WTC11 (cell line): ENCODE measurements at regions not wholly inside any gene's neighbourhood (a gene's known extent, or its start where the extent isn't known, plus 50 kb on each side); places are given as distances from the start of the nearest gene placed in this dataset.

ENCODE experiments used
- HMGXB4 ChIP-seq: sonication (generic); formaldehyde crosslinking; IDR thresholded peaks from 2 replicates; pipeline ENCODE4 v1.8.1; 2023; ENCODE audit warnings: mild to moderate bottlenecking, moderate library complexity, missing genetic modification reagents
- JUN ChIP-seq: sonication (generic); formaldehyde crosslinking; IDR thresholded peaks from 2 replicates; pipeline ENCODE4 v1.8.0; 2023; ENCODE audit warnings: mild to moderate bottlenecking, missing genetic modification reagents
- MAX ChIP-seq: sonication (generic); formaldehyde crosslinking; IDR thresholded peaks from 2 replicates; pipeline ENCODE4 v1.8.0; 2022; ENCODE audit warnings: mild to moderate bottlenecking, missing genetic modification reagents
- SP1 ChIP-seq: sonication (generic); formaldehyde crosslinking; conservative IDR thresholded peaks from 2 replicates; pipeline ENCODE4 v1.8.1; 2022; ENCODE audit warnings: missing genetic modification reagents
- ZBTB43 ChIP-seq: sonication (generic); formaldehyde crosslinking; IDR thresholded peaks from 2 replicates; pipeline ENCODE4 v1.8.1; 2023; ENCODE audit warnings: mild to moderate bottlenecking, missing genetic modification reagents
- ZNF396 ChIP-seq: fragments of 250-450 bp; sonication (Bioruptor Pico); IDR thresholded peaks from 2 replicates; pipeline ENCODE4 v1.8.0; 2021; ENCODE audit warnings: mild to moderate bottlenecking, moderate library complexity, borderline replicate concordance
- ZSCAN18 ChIP-seq: fragments of 250-450 bp; sonication (Bioruptor Pico); IDR thresholded peaks from 2 replicates; pipeline ENCODE4 v2.1.2; 2022; ENCODE audit warnings: mild to moderate bottlenecking, moderate library complexity
- TF ChIP-seq, protein P1 (sequence below): fragments of 200-600 bp; IDR thresholded peaks from 2 replicates; pipeline ENCODE4 v1.8.0; 2022; ENCODE audit warnings: antibody characterized with exemption
- TF ChIP-seq, protein P2 (sequence below): sonication (generic); formaldehyde crosslinking; IDR thresholded peaks from 2 replicates; pipeline ENCODE4 v1.8.1; 2022; ENCODE audit warnings: low read depth, missing genetic modification reagents, borderline replicate concordance
- TF ChIP-seq, protein P3 (sequence below): sonication (generic); formaldehyde crosslinking; IDR thresholded peaks from 2 replicates; pipeline ENCODE4 v1.8.0; 2023; ENCODE audit warnings: missing genetic modification reagents, mild to moderate bottlenecking, borderline replicate concordance

DNA sequence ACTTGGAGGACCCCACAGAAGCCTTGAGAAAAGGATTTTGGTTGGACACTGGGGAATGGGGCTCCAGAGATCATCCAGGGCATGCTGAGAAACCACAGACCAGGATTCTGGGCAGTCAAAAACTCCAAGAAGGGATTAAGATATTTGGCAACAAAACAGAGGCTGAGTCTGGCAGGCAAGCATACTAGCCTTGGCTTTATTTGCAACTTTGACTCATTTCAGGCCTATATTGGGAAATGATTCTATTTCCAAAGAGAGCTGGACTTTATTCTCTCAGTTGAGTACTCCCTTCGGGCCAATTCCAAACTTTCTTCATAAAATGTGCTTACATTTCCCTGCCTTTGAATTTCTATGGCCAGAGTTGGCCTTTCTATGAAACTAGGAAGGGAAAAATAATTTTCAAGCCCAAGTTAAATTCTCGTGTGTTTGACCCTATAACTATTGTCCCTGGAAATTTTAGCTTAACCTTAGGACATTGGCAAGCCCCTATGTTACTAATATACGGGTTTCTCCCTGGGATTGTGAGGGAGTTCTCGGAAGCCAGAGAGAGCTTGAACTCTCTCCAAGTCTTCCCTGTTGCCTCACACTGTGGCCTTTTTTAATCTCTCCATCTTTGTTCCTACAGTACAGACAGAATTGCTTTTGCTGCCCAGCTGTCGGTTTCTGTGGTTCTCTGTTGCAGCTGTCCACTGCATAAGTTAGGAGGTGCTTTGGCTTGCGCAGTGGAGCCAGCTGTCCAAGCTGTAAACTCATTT, 112.6 kb upstream of the FAM9A start:
- TF ChIP-seq, protein P1, sequence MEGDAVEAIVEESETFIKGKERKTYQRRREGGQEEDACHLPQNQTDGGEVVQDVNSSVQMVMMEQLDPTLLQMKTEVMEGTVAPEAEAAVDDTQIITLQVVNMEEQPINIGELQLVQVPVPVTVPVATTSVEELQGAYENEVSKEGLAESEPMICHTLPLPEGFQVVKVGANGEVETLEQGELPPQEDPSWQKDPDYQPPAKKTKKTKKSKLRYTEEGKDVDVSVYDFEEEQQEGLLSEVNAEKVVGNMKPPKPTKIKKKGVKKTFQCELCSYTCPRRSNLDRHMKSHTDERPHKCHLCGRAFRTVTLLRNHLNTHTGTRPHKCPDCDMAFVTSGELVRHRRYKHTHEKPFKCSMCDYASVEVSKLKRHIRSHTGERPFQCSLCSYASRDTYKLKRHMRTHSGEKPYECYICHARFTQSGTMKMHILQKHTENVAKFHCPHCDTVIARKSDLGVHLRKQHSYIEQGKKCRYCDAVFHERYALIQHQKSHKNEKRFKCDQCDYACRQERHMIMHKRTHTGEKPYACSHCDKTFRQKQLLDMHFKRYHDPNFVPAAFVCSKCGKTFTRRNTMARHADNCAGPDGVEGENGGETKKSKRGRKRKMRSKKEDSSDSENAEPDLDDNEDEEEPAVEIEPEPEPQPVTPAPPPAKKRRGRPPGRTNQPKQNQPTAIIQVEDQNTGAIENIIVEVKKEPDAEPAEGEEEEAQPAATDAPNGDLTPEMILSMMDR, result no peak
- TF ChIP-seq, protein P2, sequence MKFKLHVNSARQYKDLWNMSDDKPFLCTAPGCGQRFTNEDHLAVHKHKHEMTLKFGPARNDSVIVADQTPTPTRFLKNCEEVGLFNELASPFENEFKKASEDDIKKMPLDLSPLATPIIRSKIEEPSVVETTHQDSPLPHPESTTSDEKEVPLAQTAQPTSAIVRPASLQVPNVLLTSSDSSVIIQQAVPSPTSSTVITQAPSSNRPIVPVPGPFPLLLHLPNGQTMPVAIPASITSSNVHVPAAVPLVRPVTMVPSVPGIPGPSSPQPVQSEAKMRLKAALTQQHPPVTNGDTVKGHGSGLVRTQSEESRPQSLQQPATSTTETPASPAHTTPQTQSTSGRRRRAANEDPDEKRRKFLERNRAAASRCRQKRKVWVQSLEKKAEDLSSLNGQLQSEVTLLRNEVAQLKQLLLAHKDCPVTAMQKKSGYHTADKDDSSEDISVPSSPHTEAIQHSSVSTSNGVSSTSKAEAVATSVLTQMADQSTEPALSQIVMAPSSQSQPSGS (CRISPR knock-in tag), result no peak
- TF ChIP-seq ZNF396 (CRISPR knock-in tag) (no peak), JUN (CRISPR knock-in tag) (no peak), HMGXB4 (CRISPR knock-in tag) (no peak), ZBTB43 (CRISPR knock-in tag) (no peak), MAX (CRISPR knock-in tag) (no peak), ZSCAN18 (CRISPR knock-in tag) (no peak), SP1 (CRISPR knock-in tag) (no peak)
- TF ChIP-seq, protein P3, sequence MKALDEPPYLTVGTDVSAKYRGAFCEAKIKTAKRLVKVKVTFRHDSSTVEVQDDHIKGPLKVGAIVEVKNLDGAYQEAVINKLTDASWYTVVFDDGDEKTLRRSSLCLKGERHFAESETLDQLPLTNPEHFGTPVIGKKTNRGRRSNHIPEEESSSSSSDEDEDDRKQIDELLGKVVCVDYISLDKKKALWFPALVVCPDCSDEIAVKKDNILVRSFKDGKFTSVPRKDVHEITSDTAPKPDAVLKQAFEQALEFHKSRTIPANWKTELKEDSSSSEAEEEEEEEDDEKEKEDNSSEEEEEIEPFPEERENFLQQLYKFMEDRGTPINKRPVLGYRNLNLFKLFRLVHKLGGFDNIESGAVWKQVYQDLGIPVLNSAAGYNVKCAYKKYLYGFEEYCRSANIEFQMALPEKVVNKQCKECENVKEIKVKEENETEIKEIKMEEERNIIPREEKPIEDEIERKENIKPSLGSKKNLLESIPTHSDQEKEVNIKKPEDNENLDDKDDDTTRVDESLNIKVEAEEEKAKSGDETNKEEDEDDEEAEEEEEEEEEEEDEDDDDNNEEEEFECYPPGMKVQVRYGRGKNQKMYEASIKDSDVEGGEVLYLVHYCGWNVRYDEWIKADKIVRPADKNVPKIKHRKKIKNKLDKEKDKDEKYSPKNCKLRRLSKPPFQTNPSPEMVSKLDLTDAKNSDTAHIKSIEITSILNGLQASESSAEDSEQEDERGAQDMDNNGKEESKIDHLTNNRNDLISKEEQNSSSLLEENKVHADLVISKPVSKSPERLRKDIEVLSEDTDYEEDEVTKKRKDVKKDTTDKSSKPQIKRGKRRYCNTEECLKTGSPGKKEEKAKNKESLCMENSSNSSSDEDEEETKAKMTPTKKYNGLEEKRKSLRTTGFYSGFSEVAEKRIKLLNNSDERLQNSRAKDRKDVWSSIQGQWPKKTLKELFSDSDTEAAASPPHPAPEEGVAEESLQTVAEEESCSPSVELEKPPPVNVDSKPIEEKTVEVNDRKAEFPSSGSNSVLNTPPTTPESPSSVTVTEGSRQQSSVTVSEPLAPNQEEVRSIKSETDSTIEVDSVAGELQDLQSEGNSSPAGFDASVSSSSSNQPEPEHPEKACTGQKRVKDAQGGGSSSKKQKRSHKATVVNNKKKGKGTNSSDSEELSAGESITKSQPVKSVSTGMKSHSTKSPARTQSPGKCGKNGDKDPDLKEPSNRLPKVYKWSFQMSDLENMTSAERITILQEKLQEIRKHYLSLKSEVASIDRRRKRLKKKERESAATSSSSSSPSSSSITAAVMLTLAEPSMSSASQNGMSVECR (CRISPR knock-in tag), result no peak
